Liver (tissue), 7 donors: ENCODE measurements at regions not wholly inside any gene's neighbourhood (a gene's known extent, or its start where the extent isn't known, plus 50 kb on each side); places are given as distances from the start of the nearest gene placed in this dataset.

Experiments used
- DNase-seq: peaks from one replicate; pipeline ENCODE4 v3.0.0-alpha.2; 2017; ENCODE audit warnings: low spot score
- H3K27ac ChIP-seq, 2 donors: one replicate each; pipeline ENCODE4 v1.7.0; 2013; ENCODE audit warnings: inconsistent platforms in 2 of 2, low read length in 2 of 2, control low read depth in 1 of 2, low read depth in 1 of 2, mild to moderate bottlenecking in 1 of 2
- H3K27me3 ChIP-seq, 4 donors: one replicate each; pipeline versions ENCODE4 v1.6.1 to v1.7.0; 2013; ENCODE audit warnings: low read length in 3 of 4, inconsistent platforms in 1 of 4, mild to moderate bottlenecking in 1 of 4, moderate library complexity in 1 of 4; ENCODE audit not compliant: control insufficient read depth in 4 of 4, insufficient read depth in 4 of 4
- H3K36me3 ChIP-seq, 4 donors: one replicate each; pipeline versions ENCODE4 v1.6.1 to v1.7.0; 2013; ENCODE audit warnings: low read length in 3 of 4, mild to moderate bottlenecking in 3 of 4, low read depth in 1 of 4, moderate library complexity in 1 of 4; ENCODE audit not compliant: control insufficient read depth in 4 of 4, insufficient read depth in 3 of 4
- H3K4me1 ChIP-seq, 4 donors: one replicate each; pipeline versions ENCODE4 v1.6.1 to v1.7.0; 2013; ENCODE audit warnings: low read length in 3 of 4, mild to moderate bottlenecking in 3 of 4, moderate library complexity in 1 of 4; ENCODE audit not compliant: control insufficient read depth in 4 of 4, insufficient read depth in 4 of 4
- H3K4me3 ChIP-seq, 3 donors: one replicate each; pipeline versions ENCODE4 v1.6.1 to v1.7.0; 2013; ENCODE audit warnings: low read length in 3 of 3, control low read depth in 1 of 3, low read depth in 1 of 3, mild to moderate bottlenecking in 1 of 3
- H3K9ac ChIP-seq, 2 donors: one replicate each; pipeline ENCODE4 v1.7.0; 2013; ENCODE audit warnings: low read length in 2 of 2, mild to moderate bottlenecking in 2 of 2, moderate library complexity in 2 of 2, control low read depth in 1 of 2, low read depth in 1 of 2
- H3K9me3 ChIP-seq, 4 donors: one replicate each; pipeline versions ENCODE4 v1.6.1 to v1.7.0; 2013; ENCODE audit warnings: low read length in 3 of 4; ENCODE audit not compliant: control insufficient read depth in 4 of 4
- ATF3 ChIP-seq: IDR thresholded peaks from 2 replicates; pipeline ENCODE4 v1.6.1; 2016; ENCODE audit warnings: antibody characterized with exemption
- EGR1 ChIP-seq, 2 donors: IDR thresholded peaks; 2 replicates each; pipeline ENCODE4 v1.6.1; 2016 to 2018; ENCODE audit warnings: antibody characterized with exemption in 2 of 2, low read depth in 2 of 2
- FOXA1 ChIP-seq: IDR thresholded peaks from 2 replicates; pipeline ENCODE4 v1.6.1; 2016; ENCODE audit warnings: antibody characterized with exemption
- FOXA2 ChIP-seq: IDR thresholded peaks from 2 replicates; pipeline ENCODE4 v1.6.1; 2016; ENCODE audit warnings: antibody characterized with exemption
- GABPA ChIP-seq, 2 donors: IDR thresholded peaks in 1 of 2; conservative IDR thresholded peaks in 1 of 2; 2 replicates each; pipeline ENCODE4 v1.6.1; 2016; ENCODE audit warnings: antibody characterized with exemption in 2 of 2, mild to moderate bottlenecking in 1 of 2, moderate library complexity in 1 of 2
- HNF4G ChIP-seq: IDR thresholded peaks from 2 replicates; pipeline ENCODE4 v1.6.1; 2016; ENCODE audit warnings: antibody characterized with exemption
- JUND ChIP-seq, 2 donors: IDR thresholded peaks; 2 replicates each; pipeline ENCODE4 v1.6.1; 2016; ENCODE audit warnings: antibody characterized with exemption in 2 of 2
- MAX ChIP-seq: IDR thresholded peaks from 2 replicates; pipeline ENCODE4 v1.6.1; 2016; ENCODE audit warnings: antibody characterized with exemption
- NR2F2 ChIP-seq: IDR thresholded peaks from 2 replicates; pipeline ENCODE4 v1.6.1; 2016; ENCODE audit warnings: antibody characterized with exemption
- RAD21 ChIP-seq, 2 donors: IDR thresholded peaks; 2 replicates each; pipeline ENCODE4 v1.6.1; 2016; ENCODE audit warnings: antibody characterized with exemption in 2 of 2, mild to moderate bottlenecking in 2 of 2
- SP1 ChIP-seq: IDR thresholded peaks from 2 replicates; pipeline ENCODE4 v1.6.1; 2018; ENCODE audit warnings: antibody characterized with exemption, mild to moderate bottlenecking
- YY1 ChIP-seq: IDR thresholded peaks from 2 replicates; pipeline ENCODE4 v1.6.1; 2016; ENCODE audit warnings: antibody characterized with exemption, mild to moderate bottlenecking
- ZBTB33 ChIP-seq: IDR thresholded peaks from 2 replicates; pipeline ENCODE4 v1.6.1; 2016; ENCODE audit warnings: antibody characterized with exemption
- WGBS: extraction: QIAGEN DNeasy Blood & Tissue Kit; methylation state at CpG from one replicate; pipeline ENCODE4 v1.1.7; 2013; 5-methylcytosine and 5-hydroxymethylcytosine counted together
- donor health status: healthy.
- donor health status: healthy.
- donor health status: healthy.
- donor health status: healthy.

- Histone ChIP-seq H3K4me3 (no peak overlapping the region), H3K36me3 (no peaks in the 10 kb centered on the region), H3K27me3 (no peaks in the 10 kb centered on the region), H3K9me3 (no peaks in the 10 kb centered on the region), H3K4me1 (peaks cover 0 to 4% (median 1%) of the 10 kb centered on the region in 4 donors), H3K27ac (no peak overlapping the region), H3K9ac (no peak overlapping the region)
- 77% methylated on average over 8 of the region's 8 CpGs for WGBS
- no peak for DNase-seq
- TF ChIP-seq EGR1 (IDR thresholded peaks at IDR 0.05; ENCODE audit: low read depth in 2 of 2) (no peak), FOXA1 (no peak), HNF4G (no peak), ZBTB33 (no peak), GABPA (IDR thresholded peaks at IDR 0.05 in 1 of 2, conservative IDR thresholded peaks at IDR 0.05 in 1 of 2) (no peak), MAX (no peak)
Measured at GRCh38 chr3:40827942-40828688, 303.4 kb downstream of the ZNF621 start.

GRCh38 chr3:40828741-40829415 lies 304.1 kb downstream of the ZNF621 start:
- no peaks in the 10 kb centered on the region for H3K27me3 ChIP-seq
- no peak overlapping the region for H3K9ac ChIP-seq
- no peaks in the 10 kb centered on the region for H3K36me3 ChIP-seq
- H3K9me3 ChIP-seq = no peaks in the 10 kb centered on the region
- H3K27ac ChIP-seq = no peak overlapping the region
- no peak overlapping the region for H3K4me3 ChIP-seq
- no peak for DNase-seq
- TF ChIP-seq ZBTB33 (no peak), RAD21 (IDR thresholded peaks at IDR 0.05) (no peak), EGR1 (IDR thresholded peaks at IDR 0.05; ENCODE audit: low read depth in 2 of 2) (no peak), HNF4G (no peak), SP1 (no peak), NR2F2 (no peak), ATF3 (no peak), JUND (IDR thresholded peaks at IDR 0.05) (no peak), FOXA2 (no peak), YY1 (no peak), FOXA1 (no peak)
- WGBS = 92% methylated on average over 3 of the region's 3 CpGs
- peaks cover 0 to 4% (median 1%) of the 10 kb centered on the region in 4 donors for H3K4me1 ChIP-seq
